ENCODE measurements at regions not wholly inside any gene's neighbourhood (a gene's known extent, or its start where the extent isn't known, plus 50 kb on each side); places are given as distances from the start of the nearest gene placed in this dataset.

GRCh38 chr4:130393642-130394041 is 1297.7 kb downstream of the C4orf33 start:
- TF ChIP-seq, protein P1, sequence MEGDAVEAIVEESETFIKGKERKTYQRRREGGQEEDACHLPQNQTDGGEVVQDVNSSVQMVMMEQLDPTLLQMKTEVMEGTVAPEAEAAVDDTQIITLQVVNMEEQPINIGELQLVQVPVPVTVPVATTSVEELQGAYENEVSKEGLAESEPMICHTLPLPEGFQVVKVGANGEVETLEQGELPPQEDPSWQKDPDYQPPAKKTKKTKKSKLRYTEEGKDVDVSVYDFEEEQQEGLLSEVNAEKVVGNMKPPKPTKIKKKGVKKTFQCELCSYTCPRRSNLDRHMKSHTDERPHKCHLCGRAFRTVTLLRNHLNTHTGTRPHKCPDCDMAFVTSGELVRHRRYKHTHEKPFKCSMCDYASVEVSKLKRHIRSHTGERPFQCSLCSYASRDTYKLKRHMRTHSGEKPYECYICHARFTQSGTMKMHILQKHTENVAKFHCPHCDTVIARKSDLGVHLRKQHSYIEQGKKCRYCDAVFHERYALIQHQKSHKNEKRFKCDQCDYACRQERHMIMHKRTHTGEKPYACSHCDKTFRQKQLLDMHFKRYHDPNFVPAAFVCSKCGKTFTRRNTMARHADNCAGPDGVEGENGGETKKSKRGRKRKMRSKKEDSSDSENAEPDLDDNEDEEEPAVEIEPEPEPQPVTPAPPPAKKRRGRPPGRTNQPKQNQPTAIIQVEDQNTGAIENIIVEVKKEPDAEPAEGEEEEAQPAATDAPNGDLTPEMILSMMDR (IDR thresholded peaks at IDR 0.05; ENCODE audit: low read depth, low read length), result no peak
- TF ChIP-seq POLR2A (IDR thresholded peaks at IDR 0.05; ENCODE audit: extremely low read depth, insufficient read length), result no peak
- no peak for TF ChIP-seq MYC (IDR thresholded peaks at IDR 0.05; ENCODE audit: low read depth, low read length)
- no peak for TF ChIP-seq MAX (IDR thresholded peaks at IDR 0.05; ENCODE audit: low read depth, low read length)
